HG02885 (cell line): ENCODE measurements at regions not wholly inside any gene's neighbourhood (a gene's known extent, or its start where the extent isn't known, plus 50 kb on each side); places are given as distances from the start of the nearest gene placed in this dataset.

Experiments
- ATAC-seq: cut with Tn5 transposase; IDR thresholded peaks from one replicate; pipeline ENCODE4 v1.9.1; 2021; ENCODE audit warnings: mild to moderate bottlenecking; ENCODE audit not compliant: unreplicated experiment, poor library complexity

DNA sequence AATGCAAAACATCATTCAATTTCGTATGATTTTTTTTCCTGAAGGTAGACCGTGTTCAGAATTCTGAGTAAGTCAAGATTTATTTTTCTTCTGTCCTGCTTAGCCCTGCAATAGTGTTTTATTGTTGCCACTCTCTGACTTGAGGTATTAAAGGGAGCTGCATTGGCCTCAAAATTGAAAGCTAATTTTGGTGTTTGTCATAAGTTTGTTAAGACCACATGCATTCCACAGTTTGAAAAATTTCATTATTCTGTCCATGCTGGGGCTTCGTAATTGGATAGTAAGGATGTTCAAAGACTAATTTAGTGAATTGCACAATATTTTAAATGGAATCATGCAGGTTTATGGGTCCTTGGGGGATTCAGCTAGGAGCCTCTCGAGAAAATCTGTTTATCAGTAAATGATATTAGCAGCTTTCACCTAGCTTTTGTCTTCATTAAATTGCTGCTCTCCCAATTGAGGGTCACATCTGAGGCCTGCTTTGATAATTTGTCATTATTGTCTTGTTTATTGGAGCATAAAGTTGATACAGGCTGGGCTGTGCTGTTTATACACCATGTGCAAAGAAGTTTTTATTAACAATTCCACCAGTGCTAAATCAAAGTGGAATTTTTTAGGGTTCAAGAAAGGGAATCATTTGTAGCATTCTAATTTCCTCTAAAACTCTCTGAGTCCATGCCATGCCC, 339.8 kb upstream of the OBI1 start:
- peak; percentile 23 for ATAC-seq

DNA sequence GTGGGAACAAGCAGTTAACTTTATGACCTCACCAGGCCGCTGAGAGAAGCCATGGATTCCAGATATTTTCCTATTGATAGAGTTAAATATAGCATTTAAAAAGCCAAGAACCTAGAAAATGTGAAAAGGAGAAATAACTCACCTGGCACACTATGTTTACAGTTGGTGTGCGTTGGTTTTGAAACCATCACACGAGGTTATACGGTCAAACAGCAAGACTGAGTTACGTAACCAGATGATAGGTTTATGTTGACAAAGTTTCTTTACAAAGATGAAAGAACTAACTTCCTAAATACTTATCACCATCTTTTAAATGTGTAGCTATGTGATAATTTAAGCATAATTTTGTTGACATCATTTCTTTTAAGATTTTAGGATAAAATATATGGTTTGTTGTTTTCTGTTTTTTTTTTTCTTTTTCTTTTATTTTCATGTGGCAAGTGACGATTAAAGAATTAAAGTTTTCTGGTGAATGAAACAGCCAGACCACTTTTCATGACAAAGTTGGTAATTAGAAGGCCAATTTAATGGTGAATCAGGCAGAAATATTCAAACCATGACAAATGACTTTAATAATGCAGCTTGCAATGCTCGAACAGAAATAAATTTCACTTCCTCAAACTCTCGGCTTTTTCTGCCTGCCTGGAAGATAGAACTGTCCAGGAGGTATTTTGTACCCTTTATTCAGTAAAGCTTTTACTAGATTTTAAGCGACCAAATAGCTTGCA, 339.1 kb upstream of the OBI1 start:
- ATAC-seq = peak; percentile 66

DNA sequence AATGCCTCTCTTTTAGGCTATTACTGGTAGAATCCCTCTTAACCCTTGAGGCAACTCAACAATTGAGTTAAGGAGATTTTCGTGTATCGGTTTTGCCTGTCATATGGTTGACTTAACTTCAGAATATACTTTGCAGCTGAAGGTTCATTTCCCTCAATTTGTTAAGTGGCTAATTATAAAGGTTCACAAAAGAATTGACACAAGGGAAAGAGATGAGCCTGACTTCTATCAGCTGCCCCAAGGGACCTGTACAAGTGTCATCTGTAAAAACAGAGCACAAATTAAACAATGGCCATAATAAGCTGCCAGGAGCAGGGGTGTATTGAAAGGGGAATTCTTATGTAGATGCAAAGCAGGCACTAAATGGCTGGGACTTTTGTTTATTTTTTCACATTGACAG, 334.8 kb upstream of the OBI1 start:
- no peak for ATAC-seq

DNA sequence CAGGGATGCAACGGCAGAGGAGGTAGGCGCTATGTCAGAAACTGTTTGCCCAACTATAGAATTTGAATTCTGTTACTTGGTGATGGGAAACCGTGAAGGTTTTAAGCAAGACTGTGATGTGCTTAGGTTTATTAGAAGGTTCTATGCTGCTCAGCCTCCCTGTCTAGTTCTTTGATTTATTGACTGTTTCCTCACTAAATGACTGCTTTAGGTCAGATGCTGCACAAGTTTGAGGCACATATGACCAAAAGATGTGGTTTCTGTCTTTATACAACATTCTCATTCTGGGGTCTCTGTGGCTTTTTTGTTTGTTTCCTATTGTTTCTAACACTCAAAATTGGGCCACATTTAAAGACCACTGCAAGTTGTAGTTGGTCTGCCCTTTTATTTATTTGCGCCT, 323.0 kb upstream of the OBI1 start:
- no peak for ATAC-seq

DNA sequence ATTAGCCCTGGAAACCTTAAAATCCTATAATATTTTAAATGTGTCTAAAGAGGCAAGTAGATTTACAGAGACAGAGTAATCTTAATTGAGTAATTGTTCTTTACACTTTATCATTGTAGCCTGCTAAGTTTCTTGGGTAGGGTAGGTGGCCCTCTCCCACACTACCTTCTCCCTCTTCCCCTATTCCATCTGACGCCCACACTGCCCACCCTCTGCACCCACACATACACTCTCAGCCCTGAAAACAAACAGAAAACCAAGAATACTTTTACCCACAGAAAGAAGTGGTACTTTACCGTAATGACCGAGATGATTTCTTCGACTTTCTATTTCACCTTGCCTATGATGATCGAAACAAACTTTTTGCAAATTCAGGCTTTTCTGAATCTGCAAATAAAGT, 320.4 kb upstream of the OBI1 start:
- no peak for ATAC-seq

DNA sequence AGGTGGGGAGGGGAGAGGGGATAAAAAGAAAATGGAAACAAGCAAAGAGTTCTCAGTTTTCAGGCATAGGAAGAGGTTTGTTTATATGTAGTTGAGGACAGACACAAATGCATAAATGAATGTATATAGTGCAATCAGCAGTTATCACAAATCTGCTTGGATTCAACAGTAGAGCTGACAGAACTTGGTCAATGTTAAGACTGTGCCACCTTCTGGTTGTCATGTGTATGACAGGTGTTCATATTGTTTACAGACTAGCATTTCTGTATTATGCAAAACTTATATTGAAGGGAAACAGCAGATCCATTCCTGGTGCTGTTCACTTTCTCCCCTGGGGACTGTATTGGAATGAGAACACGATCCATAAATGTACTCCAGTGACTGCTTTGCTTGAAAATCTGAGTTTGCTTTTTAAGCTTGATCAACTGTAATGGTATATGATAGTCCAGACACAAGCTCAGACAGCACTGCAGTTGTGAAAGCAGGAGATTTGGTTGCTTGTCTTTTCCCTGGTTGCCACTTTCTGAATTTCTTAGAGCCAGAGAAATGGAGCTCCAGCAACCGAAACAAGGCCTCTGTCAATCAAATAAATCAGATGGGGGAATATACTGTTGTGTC, 319.5 kb upstream of the OBI1 start:
- ATAC-seq = peak; percentile 91

DNA sequence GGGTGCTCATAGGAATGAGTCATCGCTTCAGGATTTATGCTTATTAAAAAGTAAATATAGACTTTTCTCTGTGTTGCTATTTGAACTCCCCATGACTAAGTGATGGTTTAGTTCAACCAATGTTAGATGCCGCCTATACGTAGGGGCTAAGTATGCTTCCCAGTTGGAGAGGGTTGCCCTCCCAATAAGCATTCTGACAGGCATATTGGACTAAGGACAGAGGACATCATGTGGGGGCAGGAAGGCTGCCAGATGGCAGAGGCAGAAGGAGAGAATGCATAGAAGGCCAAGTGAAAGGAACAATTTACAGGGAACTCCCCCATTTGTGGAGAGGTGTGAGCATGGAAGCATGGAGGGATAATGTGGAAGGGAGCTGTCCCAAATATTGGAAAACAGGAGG, 318.4 kb upstream of the OBI1 start:
- ATAC-seq = no peak

DNA sequence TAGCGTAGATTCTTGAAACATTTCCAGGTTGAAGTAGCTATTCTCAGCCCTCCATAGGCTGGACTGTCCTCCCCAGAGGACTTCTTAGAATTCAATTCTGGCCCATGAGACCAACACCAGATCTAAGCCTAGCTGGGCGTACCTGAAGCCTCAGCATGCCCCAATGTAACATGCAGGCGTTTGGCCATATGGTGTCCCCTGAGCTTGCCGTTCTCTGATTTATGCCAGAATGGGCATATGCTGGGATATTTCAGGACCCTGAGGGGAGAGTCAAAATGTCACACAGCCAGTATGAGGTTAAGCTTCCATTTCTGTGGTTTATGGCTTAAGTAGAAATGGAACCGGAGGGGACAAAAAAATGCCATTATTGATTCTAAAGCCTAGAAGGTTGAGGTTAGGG, 317.7 kb upstream of the OBI1 start:
- no peak for ATAC-seq

DNA sequence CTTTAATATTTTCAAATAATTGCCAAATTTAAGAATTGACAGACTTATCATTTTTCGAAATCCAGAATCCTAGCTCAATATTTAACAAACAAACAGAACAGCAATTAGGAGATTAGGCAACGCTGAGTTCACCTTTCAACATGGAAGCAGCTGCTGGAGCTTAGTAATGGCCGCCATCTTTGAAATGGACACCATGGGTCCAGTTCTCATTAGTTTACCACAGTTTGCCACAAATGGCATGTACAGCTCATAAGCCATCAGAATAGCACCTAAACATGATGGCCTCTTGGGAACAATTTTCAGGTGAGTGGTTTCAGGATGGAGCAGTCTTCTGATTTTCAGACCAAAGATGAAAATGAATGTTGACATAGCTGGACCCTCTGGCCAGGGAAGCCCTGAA, 313.6 kb upstream of the OBI1 start:
- ATAC-seq = no peak

DNA sequence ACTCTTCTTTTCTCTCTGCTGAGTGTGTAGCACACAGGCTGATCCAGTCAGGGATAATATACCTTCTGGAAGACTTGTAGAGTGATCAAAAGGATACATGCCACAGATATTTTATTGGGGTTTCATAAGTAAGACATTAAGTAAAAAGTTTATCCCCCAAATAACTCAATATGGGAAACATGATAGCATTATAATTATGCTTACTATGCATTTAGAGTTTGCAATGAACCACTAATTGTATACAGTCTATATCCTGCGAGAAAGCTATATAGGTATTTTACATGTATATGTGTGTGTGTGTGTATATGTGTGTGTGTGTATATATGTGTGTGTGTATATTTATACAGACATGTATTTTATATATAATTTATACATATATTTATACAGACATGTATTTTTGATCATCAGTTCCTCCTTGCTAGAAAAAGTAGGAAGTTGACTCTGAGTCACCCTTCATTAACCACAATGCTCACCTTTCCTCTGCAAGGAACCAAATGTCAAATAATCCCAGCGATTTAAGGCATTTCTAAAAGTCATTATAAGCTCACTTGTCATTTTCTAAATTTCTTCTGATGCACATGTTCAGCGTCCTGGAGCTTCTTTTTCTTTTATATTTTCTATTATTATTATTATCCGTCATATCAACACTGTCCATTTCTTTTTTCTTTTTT, 312.5 kb upstream of the OBI1 start:
- ATAC-seq = no peak

DNA sequence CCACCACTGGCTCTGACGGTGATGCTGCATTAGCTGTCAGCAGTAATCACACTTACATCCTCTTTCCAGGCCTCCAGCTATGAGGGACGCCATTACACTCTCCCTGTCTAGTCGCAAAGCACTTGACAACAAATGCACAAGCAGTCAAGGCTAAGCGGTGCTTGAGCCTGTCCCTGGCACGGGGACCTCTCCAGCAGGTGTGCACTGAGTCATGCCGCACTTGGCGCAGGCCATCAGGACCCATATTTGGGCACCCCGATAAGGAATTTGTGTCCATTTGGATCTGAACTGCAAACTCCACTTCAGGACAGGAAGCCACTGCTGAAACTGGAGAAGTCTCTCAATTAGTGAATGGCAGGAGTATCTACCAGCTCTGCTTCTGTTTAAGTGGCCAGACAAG, 301.9 kb upstream of the OBI1 start:
- no peak for ATAC-seq

DNA sequence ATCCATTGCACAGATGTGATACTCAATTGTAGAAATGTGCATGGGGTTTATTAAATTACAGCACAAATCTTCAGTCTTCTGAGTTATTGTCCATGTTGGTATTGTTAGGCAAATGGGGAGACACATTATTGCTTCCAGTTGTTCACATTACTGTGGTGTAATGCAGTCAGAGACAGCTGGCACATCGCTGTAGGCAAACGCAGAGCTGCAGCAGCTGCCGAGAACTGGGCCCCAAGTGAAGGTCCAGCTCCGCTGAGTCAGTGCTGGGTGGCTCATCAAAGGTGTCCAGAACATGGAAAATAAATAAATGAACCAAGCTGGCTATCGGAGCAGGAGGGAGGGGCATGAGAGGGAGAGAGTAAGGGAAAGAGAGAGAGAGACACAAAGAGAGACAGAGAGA, 299.1 kb upstream of the OBI1 start:
- no peak for ATAC-seq

DNA sequence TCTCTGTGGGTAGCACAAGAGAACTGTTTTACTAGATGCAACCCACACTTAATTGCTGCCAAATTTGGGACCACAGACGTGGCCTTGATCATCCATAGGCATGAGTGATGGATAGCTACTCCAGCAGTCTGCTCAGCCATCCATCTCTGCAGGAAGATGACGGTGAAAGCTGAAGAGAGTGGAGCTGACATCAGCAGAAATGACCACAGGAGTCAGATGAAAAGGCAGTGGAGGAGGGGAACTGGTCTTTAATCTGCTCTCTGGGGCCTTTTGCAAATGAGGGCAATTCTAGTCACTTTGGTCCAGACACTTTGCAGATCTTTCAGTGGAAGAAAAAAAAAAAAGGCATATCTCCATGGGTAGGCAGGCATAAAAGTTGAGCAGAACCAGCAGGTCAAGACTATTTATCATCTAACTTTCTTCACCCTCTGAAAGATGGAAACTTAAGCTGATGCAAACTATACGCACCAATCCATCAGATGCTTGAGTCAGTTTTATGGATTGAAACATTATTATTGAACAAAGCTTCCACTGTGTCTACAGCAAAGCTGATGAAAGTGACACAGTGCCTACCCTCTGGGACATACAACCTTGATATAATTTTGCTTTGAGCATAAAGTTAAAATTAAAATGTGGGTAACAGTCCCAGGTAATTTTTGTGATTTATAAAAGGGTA, 281.6 kb upstream of the OBI1 start:
- no peak for ATAC-seq

DNA sequence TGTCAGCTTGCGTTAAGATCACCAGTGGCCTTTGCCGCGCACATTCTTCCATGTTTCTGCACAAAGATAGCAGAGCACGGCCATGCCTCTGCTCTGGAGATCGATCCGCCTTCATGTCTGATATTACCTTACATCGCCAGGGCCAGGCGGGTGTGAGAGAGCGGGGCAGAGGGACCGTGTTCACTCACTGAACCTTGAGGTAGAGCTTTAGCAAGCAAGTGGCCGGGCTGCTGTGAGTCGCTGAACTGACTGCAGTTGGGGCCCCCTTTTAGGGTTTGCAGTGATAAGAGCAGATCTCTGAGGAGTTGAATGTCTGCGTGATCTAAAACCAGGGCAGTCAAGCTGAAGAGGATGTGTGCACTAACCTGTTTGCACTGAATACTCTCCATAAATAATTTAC, 275.4 kb upstream of the OBI1 start:
- ATAC-seq = no peak

DNA sequence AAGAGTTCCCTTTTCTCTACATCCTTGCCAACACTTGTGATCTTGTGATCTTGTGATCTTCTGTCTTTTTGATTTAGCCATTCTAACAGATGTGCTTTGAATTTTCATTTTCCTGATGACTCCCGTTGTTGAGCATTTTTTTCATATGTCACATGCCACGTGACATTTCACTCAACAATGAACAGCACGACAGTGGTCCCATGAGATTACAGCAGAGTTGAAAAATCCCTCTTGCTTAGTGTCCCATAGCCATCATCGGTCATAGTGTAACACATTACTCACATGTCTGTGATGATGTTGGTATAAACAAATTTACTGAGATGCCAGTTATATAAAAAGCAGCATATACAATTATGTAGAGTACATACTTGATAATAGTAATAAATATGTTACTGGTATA, 256.1 kb upstream of the OBI1 start:
- no peak for ATAC-seq

DNA sequence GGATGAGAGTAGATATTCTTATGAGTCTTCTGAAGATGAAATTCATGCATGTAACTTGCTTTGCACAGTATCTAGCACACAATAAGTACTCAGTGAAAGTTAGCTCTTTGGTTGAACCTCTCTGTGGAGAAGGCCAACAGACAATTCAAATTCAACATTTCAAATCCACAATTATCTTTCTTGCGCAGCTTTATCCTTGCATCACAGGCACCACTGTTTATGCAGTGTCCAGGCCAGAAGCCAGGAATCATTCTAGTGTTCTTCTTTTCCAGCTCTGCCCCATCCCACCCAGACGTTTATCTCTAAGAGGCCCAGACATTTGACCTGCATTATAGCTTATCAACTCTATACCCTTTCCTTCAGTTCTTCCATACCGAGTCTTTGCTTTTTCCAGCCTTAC, 254.7 kb upstream of the OBI1 start:
- no peak for ATAC-seq

DNA sequence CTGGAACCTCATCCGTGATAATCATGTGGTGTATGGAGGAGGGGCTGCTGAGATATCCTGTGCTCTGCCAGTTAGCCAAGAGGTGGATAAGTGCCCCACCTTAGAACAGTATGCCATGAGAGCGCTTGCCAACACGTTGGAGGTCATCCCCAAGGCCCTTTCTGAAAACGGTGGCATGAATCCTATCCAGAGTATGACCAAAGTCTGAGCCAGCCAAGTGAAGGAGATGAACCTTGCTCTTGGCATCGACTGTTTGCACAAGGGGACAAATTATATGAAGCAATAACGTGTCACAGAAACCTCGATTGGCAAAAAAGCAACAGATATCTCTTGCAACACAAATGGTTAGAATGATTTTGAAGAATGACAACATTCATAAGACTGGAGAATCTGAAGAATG, 251.2 kb upstream of the OBI1 start:
- ATAC-seq = no peak

DNA sequence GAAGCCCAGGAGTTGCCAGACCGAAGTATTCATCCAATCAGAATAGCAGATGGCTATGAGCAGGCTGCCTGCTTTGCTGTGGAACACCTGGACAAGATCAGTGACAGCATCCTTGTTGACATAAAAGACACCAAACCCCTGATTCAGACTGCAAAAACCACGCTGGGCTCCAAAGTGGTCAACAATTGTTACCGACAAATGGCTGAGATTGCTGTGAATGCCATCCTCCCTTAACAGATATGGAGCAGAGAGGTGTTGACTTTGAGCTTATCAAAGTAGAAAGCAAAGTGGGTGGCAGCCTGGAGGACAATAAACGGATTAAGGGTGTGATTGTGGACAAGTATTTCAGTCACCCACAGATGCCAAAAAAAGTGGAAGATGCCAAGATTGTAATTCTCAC, 250.3 kb upstream of the OBI1 start:
- no peak for ATAC-seq

DNA sequence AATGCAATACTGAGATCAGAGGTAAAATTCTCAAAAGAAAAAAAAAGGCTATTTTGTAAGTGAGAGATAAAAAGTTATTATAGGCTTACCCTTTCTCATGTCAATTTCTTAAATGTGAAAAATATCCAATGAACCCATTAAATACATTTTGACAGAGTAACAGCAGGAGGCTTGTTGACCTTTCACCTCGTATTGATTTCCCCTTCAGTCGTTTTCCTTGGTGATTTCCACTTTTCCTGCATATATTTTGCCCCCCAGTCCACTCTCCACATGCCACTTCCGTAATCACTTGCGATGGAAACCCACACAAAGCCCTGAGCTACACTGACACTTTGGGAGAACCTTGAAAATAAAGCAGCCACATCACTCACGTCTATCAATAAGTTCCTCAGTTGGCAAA, 248.1 kb upstream of the OBI1 start:
- ATAC-seq = no peak

DNA sequence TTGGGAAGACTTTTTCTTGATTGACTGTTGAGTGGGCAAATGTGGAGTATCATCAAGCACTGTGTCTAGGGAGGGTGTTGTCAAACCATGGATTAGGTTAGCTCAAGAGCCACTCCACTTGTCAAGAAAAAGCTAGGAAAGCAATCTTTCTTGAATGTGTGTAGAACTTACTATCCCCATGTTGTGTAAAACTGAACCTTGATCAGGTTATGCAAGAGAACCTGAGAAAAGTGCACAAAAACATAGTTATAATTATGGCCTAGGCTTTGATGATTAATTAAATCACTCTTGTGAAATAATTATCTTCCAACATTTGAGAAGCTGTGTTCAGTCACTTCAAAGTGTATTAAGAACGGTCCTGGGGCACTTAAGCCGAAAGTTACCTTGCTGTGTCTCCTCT, 238.2 kb upstream of the OBI1 start:
- ATAC-seq = no peak

DNA sequence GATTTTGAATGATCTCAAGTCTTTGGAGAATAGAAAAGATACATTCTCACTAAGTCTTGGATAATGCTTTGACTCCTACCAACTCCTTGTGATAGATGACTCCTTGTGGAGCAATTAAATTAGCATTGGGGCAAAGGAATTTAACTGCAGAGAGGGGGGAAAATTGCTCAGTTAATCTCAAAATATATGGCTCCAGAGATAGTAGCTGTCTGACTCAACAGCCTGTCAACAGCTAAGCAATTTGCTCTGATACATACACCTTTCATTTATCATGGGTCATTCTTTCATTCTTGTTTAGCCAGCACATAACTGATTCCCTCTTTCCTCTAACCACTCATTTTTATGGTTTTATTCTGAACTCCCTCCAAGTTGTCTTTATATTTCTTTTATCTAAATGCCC, 225.6 kb upstream of the OBI1 start:
- no peak for ATAC-seq
